A673 (cell line): ENCODE measurements at regions not wholly inside any gene's neighbourhood (a gene's known extent, or its start where the extent isn't known, plus 50 kb on each side); places are given as distances from the start of the nearest gene placed in this dataset.

Source experiments
- BruUV-seq: library from RNA; stranded (reverse); fragments of 400-500 nt; replicated peaks from 2 replicates; lab custom pipeline; 2021; lab: Mats Ljungman, UMichigan
- CTCF ChIA-PET: fragments of 300-600 bp; sonication (Branson Sonifier 250); formaldehyde crosslinking; loops from one replicate; lab custom pipeline; 2022; ENCODE audit warnings: antibody characterized with exemption; lab: Charles Lee
- POLR2A ChIA-PET: fragments of 300-600 bp; sonication (Branson Sonifier 250); formaldehyde crosslinking; loops from one replicate; lab custom pipeline; 2022; ENCODE audit warnings: antibody characterized with exemption; ENCODE audit not compliant: low non-redundant PET; lab: Charles Lee
- DNase-seq: peaks from one replicate; pipeline ENCODE4 v3.0.0-alpha.2; 2015; ENCODE audit warnings: low spot score
- H3K27ac ChIP-seq: fragments of 200-600 bp; sonication (generic); 2 replicates; pipeline ENCODE4 v1.5.1; 2016; ENCODE audit warnings: mixed run types, low read depth, mild to moderate bottlenecking, mixed read lengths, antibody characterized with exemption, low read length; ENCODE audit not compliant: poor library complexity, severe bottlenecking
- H3K27me3 ChIP-seq: fragments of 200-600 bp; sonication (generic); replicated peaks from 2 replicates; pipeline ENCODE4 v1.6.1; 2017; ENCODE audit warnings: mixed run types, low read depth, mild to moderate bottlenecking, mixed read lengths, antibody characterized with exemption, low read length; ENCODE audit not compliant: insufficient read depth, poor library complexity
- H3K36me3 ChIP-seq: fragments of 200-600 bp; sonication (generic); 2 replicates; pipeline ENCODE4 v1.6.1; 2016; ENCODE audit warnings: mixed run types, mild to moderate bottlenecking, mixed read lengths, antibody characterized with exemption, low read length; ENCODE audit not compliant: insufficient read depth, poor library complexity, severe bottlenecking
- H3K4me1 ChIP-seq: fragments of 200-600 bp; sonication (generic); 2 replicates; pipeline ENCODE4 v1.6.1; 2017; ENCODE audit warnings: mixed run types, mild to moderate bottlenecking, mixed read lengths, antibody characterized with exemption, low read length; ENCODE audit not compliant: insufficient read depth, poor library complexity, severe bottlenecking
- H3K4me3 ChIP-seq: fragments of 200-600 bp; sonication (generic); 2 replicates; pipeline ENCODE4 v1.5.1; 2016; ENCODE audit warnings: low read depth, mixed run types, mild to moderate bottlenecking, mixed read lengths, low read length; ENCODE audit not compliant: poor library complexity, severe bottlenecking
- H3K9me3 ChIP-seq: fragments of 200-600 bp; sonication (generic); 2 replicates; pipeline ENCODE4 v1.6.1; 2016; ENCODE audit warnings: mixed run types, low read depth, mild to moderate bottlenecking, mixed read lengths, antibody characterized with exemption, low read length; ENCODE audit not compliant: poor library complexity, severe bottlenecking
- CTCF ChIP-seq: fragments of 300-800, 200-600 bp; sonication (generic); conservative IDR thresholded peaks from 2 replicates; pipeline ENCODE4 v1.5.1; 2017; ENCODE audit warnings: low read depth, mild to moderate bottlenecking, antibody characterized with exemption, low read length, moderate library complexity, mixed read lengths
- EZH2 ChIP-seq: fragments of 200-600 bp; sonication (generic); IDR thresholded peaks from 2 replicates; pipeline ENCODE4 v1.6.1; 2017; ENCODE audit warnings: borderline replicate concordance, low read depth, mild to moderate bottlenecking, mixed read lengths, antibody characterized with exemption, low read length; ENCODE audit not compliant: poor library complexity, severe bottlenecking
- intact Hi-C: fragments of 100-400 bp; cut with micrococcal nuclease; formaldehyde crosslinking; loops from one replicate; pipeline ENCODE4 v1.10.0; 2022; ENCODE audit not compliant: unreplicated experiment

DNA sequence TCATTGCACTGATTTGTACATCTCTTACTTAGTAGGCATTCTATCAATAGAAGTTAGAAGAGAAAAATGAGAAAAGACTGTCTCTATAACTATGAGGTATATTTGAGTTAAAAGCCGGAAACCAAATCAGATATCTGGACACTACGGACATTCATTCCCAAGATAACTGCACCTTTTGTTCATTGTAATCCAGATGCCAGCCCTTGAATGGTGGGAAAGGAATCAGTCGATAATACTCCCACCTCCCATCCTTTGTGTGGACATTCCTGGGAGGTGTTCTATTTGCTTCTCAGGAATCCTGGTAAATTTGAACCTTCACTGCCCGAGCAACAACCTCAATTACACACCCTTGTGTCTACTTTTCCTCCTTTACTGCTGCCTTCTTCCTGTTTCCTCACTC is 225.2 kb downstream of the CHD9NB start:
- H3K4me3 ChIP-seq: no peak overlapping the region
- H3K9me3 ChIP-seq: no peaks in the 10 kb centered on the region
- H3K4me1 ChIP-seq: no peaks in the 10 kb centered on the region
- no peaks in the 10 kb centered on the region for H3K36me3 ChIP-seq
- no peak for DNase-seq
- TF ChIP-seq EZH2 (no peak), CTCF (no peak)
- no peak overlapping the region for H3K27ac ChIP-seq
- no TSS peak for BruUV-seq
- intact Hi-C loops: no loop called here
- POLR2A ChIA-PET: no interaction called here
- no peaks in the 10 kb centered on the region for H3K27me3 ChIP-seq
- CTCF ChIA-PET: no interaction called here

DNA sequence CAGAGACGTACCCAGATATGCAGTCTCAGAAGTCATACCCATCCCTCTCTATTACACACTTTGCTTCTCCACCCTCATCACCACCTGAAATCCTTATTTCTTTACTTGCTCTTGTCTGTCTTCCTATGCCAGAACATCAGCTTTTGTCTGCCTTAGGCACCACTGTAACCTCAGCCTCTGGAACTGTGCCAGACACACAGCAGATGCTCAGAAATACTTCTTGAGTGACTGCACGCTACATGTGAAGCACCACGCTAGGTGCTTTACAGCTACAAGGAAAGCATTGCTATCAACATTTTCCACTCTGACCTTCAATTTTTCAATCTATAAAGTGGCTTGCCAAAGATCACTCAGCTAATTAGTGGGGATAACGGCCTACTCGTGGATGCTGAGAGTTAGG is 226.8 kb downstream of the CHD9NB start:
- CTCF ChIA-PET: no interaction called here

DNA sequence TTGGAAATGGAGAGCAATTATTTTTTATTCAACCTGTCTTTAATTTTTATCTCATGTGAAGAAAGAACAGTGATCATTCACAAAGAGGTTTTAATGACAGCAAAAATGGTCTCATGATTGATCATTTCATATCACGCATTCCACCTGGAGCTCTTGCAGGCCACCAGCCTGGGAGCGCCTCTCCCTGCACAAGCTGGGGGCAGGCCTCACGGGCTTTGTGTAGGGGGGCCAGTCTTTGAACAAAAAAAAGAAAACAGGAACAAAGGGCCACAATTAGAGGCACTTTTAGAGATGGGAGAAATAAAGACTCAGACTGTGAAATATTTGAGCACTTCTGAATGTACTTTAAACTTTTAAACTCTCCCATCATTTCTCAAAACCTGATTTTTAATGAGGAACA is 232.9 kb downstream of the CHD9NB start:
- CTCF ChIA-PET: no interaction called here

More for the DNA sequence above, 226.8 kb downstream of the CHD9NB start:
- no peaks in the 10 kb centered on the region for H3K36me3 ChIP-seq
- intact Hi-C loops: no loop called here
- peak; percentile 9 for DNase-seq
- H3K9me3 ChIP-seq: no peaks in the 10 kb centered on the region
- no peaks in the 10 kb centered on the region for H3K4me1 ChIP-seq
- POLR2A ChIA-PET: no interaction called here
- TF ChIP-seq CTCF (no peak), EZH2 (no peak)
- H3K4me3 ChIP-seq: no peak overlapping the region
- no peaks in the 10 kb centered on the region for H3K27me3 ChIP-seq
- H3K27ac ChIP-seq: no peak overlapping the region
- no TSS peak for BruUV-seq

More for the DNA sequence above, 232.9 kb downstream of the CHD9NB start:
- POLR2A ChIA-PET: no interaction called here
- BruUV-seq: no TSS peak
- Histone ChIP-seq H3K27ac (no peak overlapping the region), H3K4me1 (no peaks in the 10 kb centered on the region), H3K9me3 (no peaks in the 10 kb centered on the region), H3K36me3 (no peaks in the 10 kb centered on the region), H3K4me3 (no peak overlapping the region), H3K27me3 (no peaks in the 10 kb centered on the region)
- intact Hi-C loops: no loop called here
- TF ChIP-seq EZH2 (no peak), CTCF (no peak)
- DNase-seq: no peak
